HG03575 (cell line): ENCODE measurements at regions not wholly inside any gene's neighbourhood (a gene's known extent, or its start where the extent isn't known, plus 50 kb on each side); places are given as distances from the start of the nearest gene placed in this dataset.

Experiments used
- ATAC-seq: cut with Tn5 transposase; IDR thresholded peaks from one replicate; pipeline ENCODE4 v1.9.1; 2021; ENCODE audit not compliant: unreplicated experiment, insufficient number of reproducible peaks, low FRiP score; ENCODE audit errors: extremely low read depth

DNA sequence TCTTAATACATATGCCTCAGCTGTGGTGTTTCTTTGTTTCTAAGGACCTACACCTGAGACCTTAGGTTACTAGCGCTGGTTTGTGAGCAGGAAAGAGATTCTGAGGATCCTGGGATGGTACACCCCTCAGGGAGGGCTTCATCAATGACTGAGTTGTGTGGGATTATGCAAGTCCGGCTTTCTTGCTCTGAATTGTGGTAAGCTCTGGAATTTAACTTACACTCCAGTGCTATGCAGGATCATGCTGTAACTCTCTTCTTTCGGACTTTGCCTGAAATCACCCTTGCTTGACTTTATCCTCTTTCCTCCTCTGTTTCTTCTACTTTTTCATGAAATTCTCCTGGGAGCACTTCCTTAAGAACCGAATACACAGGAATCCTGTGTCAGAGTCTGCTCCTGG lies 431.5 kb upstream of the BOD1L1 start:
- ATAC-seq, result no peak

DNA sequence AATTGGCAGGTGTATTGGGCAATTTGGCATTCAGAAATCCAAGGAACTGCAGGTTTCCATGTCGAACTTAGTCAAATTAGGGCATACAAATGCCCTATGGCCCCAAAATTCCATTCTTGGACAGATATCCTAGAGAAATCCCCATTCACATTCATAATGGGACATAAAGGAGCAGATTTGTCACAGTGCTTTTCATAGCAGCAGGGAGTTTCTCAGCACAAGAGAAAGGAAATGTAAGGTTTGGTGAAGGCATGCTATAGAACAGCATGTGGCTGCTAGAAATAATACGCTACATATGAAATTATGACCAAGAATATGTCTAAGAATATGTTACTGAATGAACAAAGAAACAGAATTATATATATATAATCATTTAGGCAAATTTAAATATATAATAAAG lies 437.5 kb upstream of the BOD1L1 start:
- ATAC-seq, result no peak

DNA sequence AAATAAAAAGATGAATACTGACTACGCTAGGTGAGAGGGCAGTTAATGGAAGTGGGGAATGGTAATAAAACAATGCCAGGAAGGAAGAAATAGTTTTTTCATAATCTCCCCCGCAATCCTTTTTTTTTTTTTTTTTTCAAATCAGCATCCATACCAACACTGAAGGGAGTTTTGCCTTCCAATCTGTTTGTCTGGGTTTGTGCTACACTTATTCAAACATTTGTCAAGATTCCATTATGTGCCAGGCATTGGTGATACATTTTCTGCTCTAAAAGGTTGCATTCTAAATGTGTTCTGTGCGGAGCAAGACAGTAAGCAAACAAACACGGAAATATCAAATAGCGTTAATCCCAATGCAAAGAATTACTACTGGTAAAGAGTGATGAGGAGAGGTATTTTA lies 437.9 kb upstream of the BOD1L1 start:
- no peak for ATAC-seq

DNA sequence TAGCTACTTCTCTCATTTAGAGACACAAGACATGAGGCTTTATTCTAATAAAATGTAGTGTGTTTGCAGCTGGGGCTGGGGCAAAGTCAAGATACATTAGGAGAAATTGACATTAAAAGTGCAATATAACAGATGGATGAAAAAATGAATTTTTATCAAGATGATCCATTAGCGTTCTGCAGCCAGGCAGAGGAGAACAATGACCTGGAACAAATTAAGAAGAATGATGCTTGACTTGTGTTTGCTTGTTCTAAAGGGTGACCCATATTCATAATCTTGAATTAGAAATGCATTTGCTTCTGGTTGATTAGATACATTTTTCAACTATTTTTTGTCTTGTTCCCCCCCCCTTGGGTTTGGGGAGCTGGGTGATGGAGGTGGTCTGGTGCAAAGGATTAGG lies 439.5 kb upstream of the BOD1L1 start:
- ATAC-seq, result no peak

DNA sequence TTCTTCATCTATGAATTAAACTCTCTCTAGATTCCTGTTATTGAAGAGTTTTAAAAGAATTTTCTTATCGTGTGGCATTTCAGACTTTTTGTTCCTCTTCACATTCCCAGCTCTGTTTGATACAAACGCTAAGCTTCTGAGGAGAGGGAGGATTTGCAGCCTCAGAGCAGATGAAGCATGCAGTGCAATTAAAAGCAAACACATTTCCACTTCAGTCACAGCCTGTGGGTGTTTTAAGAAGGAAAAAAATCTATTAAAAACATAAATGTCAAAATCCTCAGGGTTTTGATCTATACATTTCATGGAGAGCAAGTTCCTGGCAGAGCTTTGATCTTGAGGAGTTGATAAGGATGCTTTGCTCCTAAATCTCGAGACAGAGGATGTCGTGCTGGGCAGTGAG lies 442.4 kb upstream of the BOD1L1 start:
- no peak for ATAC-seq

DNA sequence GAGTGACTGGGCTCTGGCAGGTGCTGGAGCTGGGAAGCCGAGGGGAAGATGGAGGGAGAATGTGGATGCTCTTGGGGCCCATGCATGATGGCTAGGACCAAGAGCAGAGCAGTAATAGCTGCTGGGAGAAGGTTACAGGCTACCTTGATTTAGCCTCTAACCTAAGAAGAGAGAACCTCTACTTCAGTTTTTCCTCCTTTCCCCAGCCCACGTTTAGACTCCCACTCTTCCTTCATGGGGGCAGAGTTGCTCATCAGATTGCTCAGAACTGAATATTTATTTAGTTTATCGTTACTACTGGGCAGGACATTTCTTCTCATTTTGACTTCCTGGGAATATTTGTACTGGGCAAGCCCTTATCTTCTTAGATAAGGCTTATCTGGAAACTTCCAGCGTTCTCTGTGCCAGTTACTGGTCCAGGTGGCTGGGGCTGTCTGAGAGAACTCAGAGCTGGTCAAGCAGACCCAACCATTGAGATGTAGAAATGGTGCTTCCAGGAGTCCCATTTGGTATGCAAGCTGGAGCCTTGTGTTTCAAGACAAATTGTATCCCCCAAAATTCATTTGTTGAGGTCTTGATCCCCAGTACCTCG lies 442.9 kb upstream of the BOD1L1 start:
- ATAC-seq, result no peak

DNA sequence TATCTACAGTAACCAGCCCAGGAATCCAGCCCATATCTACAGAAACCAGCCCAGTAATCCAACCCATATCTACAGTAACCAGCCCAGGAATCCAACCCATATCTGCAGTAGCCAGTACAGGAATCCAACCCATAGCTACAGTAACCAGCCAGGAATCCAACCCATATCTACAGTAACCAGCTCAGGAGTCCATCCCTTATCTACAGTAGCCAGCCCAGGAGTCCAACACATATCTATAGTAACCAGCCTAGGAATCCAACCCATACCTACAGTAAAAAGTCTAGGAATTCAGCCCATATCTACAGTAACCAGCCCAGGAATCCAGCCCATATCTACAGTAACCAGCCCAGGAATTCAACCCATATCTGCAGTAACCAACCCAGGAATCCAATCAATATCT lies 445.0 kb upstream of the BOD1L1 start:
- ATAC-seq, result no peak

DNA sequence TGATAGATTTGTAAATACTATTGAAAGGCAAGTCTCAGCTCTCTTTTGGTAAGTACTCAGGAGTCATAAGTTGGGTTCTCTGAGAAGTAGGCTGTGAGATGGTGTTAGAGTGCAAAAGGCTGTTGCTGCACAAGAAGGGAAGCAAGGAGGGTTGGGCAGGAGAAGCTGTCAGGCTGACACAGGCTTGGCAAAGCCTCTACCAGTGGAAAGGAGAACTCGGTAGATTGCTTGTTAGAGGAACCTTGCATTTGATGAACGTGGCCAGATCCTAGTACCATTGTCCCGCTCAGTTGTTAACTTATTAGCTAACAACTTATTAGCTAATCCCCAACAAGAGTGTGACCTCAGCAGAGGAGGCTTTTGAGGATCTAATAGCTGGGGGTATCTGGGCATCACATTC lies 449.3 kb upstream of the BOD1L1 start:
- ATAC-seq, result no peak

DNA sequence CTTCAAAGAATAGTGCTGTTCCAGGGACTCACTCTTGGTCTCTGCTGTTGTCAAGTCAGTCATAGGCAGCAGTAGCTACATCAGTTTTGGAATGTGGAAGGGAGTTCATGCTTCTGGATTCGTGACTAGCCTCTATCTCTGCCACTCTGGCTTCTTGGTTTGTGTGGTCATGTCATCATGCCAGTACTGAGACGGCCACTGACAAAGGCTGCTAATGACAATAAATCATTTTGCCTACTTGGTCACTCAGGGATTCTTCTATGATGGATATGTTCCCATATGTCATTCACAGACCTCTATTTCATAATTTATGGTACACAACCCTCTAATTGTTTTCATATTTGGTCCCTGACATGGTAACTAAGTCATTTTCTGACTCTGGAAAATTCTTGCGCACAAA lies 450.8 kb upstream of the BOD1L1 start:
- no peak for ATAC-seq

DNA sequence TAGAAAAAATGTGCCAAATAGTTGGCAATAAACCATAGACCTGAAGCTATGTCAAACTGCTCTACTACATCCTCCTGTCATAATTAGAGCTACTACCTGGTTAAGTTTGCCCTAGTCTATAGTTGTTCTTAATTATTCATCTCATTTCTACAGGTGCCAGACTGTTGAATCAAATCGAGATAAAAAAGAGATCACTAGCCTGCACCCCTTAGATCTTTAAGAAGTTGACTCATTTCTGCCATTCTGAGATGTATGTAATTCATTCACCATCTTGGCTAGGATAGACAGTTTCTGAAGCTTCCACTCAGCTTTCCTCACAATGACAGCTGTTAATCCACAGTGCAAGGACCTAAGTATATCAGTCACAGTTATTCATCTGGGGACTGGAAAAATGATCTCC lies 452.1 kb upstream of the BOD1L1 start:
- no peak for ATAC-seq

DNA sequence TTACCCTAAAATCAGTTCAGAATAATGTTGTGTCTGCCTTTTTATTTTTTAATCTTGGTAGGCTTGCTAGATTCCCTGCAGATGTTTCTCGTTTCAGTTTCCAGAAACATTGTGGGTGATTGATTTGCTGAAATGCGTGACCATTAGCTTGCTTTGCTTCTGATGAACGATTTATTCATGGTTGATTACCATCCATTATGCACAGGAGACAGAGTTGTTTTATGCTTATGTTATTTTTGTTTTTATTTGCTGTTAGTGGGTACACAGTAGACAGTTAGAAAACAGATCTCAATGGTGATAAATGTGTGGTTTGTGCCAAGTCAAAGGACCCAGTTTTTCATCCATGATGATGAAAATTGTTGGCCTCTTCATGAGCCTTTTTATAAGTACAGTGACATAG lies 455.6 kb upstream of the BOD1L1 start:
- ATAC-seq, result no peak

DNA sequence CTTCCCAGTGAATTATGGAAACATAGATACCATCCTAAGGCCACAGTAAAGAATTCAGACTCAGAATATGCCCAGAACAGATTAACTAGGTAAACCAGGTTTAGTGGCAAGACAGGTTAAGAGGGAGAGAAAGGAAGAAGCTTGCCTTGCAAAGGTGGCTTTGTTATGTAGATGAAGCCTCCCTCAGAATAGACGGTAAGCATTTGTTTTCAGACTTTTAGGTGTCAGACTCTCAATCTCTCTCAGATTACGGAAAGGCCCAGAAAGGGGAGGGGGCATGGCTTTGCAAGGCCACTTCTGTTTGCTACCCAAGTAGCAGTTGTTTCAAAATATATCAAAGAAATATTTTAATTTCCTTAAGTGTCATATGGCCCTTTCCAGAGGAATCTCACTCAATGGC lies 457.1 kb upstream of the BOD1L1 start:
- ATAC-seq, result no peak

DNA sequence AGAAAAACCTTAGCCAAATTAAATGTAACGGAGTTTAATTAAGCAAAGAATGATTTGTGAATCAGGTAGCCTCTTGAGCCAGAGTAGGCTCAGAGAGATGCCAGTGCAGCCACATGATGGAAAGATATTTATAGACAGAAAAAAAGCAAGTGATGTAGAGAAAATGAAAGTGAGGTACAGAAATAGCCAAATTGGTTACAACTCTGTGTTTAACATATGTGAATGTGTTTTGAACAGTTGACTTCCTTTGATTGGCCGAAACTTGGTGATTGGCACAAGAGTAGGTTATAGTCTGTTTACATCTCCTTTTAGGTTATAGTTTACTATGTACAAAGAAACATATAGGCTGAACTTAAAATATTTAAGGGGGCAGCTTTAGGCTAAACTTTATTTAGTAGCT lies 459.9 kb upstream of the BOD1L1 start:
- ATAC-seq, result peak; percentile 91

DNA sequence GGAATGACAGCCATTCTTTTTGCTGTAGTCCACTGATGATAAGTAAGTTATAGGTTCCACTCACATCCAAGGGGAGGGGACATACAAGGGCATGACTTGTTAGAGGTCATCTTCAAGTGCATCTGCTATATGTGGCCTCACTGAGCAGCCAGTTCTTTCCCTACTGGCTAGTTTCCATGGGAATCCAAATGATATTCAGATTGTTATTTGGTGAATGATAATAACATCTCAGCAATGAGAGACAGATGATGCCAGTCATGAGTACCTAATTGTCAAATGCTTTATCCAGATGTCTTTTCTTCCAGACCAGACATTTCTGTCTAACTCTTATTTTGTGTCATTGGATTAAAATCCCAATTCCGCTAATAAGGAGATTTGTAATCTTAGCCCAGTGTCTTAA lies 460.4 kb upstream of the BOD1L1 start:
- no peak for ATAC-seq

DNA sequence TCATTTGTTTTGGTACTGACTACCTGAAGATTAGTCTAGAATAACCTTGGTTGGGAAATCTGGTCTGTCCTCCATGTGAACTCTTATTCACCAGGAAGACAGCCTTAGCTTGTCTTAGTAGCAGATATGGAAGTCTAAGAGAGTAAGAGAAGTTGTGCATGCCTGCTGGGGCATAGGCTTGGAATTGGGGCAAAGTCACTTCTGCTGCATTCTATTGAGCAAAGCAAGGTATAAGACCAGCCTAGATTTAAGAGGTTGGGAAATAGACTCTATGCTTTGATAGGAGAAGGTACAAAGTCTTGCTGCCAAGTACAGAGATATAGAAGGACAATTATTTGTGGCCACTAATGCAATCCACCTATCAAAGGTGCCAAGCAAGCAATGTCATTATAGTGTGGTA lies 464.0 kb upstream of the BOD1L1 start:
- ATAC-seq, result no peak

DNA sequence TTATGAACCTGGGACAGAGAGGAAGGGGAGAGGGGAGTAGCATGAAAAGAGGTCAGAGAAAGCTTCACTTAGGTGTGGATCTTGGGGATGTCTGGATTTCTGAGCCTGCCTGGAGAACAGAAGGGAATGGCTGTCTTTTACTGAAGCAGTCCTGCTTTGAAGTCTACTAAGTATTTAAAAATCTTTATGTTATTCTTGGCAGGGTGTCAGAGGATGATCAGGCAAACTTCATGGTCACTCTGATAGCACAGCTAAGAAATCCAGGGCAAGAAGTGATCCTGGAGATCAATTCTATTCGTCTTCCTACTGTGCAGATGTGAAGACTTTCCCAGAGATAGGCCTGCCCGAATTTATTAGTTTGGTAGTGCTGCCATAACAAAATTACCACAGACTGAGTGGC lies 464.4 kb upstream of the BOD1L1 start:
- no peak for ATAC-seq

DNA sequence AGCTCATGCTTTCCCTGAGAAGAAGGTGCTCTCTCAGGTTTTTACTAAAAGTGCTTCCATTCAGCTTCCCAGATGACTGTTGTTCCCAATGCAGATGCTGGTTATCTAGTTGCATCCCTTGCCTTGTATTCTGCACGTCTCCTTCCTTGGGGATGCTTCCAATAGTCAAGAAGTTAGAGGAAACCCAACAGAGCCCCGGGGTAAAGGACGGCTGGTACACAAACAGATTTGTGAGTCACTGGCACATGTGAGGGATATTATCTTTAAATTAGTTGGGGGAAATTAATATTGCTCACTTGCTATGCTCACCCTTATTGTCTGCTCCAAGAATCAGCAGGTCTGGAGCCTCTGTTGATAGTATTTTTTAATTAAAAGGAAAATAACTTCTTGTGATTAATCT lies 465.2 kb upstream of the BOD1L1 start:
- no peak for ATAC-seq

DNA sequence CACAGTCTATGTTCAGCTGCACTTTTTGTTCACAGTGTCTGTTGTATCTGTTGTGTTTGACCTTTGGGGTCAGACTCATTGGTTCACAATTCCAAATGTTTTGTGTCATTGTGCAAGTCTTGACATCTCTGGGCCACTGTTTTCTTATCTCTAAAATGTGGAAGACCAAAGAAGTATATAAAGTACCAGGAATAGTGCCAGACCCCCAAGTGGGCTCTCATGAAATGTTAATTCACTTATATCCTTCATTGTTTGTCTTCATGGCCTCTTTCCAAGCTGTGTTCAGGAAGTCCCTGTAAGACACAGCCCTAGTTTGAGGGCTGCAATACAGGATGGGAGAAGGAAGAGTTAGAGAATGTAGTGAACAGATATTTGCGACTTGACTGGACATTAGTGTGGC lies 468.3 kb upstream of the BOD1L1 start:
- ATAC-seq, result no peak

DNA sequence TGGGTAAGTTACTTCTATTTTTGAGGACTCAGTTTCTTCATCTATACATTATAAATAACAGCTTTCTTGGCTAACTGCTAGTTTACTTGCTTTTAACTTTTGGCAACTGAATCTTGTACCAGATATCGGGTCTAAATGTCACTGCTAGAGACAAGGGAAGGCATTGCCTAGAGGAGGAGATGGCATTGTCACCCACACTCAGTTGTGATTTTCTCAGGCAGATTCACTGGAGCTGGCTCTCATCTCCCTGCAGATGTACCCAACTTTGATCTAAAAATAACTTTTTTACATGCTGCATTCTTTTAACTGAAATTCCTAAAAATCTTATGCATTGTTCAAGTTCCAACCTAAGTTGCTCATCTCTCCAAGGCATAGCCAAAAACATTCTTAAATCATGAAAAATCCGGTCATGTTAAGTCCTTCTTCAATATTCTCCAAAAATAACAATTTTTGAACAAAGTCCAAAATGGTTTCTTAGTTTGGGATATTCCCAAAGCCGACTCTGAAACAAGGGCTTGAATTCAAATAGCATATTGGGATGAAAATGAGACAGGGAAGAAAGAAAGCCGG lies 469.0 kb upstream of the BOD1L1 start:
- ATAC-seq, result no peak

DNA sequence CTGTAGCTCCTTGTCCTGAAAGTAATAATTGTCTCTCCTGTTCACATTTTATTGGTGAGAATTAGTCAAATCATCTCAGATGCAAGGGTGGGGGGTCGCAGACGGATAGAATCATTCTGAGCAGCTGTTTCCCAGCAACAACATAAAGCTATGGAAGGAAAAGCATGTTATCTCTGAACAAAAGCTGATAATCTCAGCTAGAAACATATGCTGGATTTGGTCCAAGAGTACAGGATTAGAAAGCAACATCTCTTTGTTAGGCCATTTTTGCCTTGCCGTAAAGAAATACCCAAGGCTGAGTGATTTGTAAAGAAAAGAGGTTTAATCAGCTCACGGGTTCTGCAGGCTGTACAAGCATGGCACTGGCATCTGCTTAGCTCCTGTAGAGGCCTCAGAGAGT lies 472.8 kb upstream of the BOD1L1 start:
- no peak for ATAC-seq

DNA sequence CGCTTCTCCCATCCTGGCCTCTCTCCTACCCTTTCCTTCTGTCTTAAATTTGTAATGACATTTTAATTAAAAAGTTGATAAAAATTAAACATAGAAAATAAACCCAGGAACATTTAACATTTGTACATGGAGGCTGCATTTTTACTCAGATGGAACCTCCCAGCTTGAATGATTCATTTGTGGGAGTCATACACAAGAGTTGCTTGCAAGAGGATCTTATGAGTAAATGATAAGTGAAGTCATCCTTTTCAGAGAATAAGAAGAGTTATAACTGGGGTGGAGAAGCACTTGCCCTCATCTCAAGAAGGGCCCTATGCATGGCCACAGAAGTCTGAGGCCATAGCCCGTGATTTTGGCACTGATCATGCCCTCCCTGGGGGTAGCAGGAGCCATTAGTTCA lies 482.9 kb upstream of the BOD1L1 start:
- ATAC-seq, result no peak
